ENCODE measurements at regions not wholly inside any gene's neighbourhood (a gene's known extent, or its start where the extent isn't known, plus 50 kb on each side); places are given as distances from the start of the nearest gene placed in this dataset.
"Not testable (repeated sequence)": the region's sequence is repeated elsewhere in the genome, so short reads cannot be mapped to it uniquely, and the experiment has no call there.

DNA sequence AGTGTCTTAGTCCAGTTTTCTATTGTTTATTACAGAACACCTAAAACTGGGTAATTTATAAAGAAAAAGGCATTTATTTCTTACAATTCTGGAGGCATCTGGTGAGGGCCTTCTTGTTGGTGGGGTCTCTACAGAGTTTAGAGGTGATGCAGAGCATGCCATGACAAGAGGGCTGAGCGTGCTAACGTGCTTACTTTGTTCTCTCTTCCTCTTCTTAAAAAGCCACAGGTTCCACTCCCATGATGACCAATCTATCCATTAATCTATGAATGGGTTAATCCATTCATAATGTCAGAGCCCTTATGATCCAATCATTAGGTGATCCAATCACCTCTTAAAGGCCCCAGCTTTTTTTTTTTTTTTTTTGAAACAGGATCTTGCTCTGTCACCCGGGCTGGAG, 291.5 kb upstream of the GALNTL6 start:
- DNase-seq: no peak

DNA sequence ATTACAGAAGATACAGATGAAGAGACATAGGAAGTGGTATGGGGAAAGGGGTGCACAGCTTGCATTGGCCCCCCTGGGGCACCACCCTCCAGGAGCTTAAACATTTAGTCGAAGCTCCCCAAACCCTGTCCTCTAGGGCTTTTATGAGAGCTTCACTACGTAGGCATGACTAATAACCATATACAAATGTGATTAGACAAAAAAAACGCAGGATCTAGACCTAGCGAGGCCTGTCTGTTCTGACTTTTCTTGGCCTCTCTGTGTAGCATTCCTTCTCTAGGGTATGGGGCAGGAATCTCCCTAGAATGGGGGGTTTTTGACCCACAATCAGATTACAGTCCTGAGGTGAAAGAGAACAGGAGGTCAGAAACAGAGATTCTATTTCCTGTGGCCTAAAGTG, 293.7 kb upstream of the GALNTL6 start:
- no peak for DNase-seq

DNA sequence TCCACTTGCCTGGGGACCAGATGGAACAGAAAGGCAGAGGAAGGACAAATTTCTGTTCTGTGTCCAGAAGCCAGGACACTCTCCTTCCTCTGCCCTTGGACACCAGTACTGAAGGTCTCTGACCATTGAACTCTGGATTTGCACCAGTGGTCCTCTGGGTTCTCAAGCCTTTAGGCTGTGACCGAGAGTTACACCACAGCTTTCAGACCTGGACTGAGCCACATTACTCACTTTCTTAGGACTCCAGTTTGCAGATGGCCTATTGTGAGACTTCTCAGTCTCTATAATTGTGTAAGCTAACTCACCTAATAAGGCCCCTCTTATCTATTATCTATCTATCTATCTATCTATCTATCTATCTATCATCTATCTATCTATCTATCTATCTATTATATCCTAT, 295.3 kb upstream of the GALNTL6 start:
- no peak for DNase-seq

DNA sequence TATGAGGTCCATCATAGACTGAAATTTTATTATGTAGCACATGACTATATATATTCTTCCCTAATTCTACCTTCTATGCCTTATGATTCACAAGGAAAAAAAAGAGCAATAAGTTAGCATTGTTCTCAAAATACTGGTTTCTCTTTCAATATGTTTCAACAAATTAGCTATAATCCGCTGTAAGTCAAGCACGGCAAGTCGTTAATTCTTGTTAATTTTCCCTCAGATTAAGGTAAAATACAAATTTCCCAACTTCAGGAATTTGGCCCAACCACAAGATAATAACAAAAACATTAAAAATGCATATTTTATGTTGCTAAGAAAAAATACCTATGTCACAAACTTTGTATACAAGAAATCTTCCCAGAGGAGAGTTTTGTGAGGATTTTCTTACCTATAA, 296.5 kb upstream of the GALNTL6 start:
- no peak for DNase-seq

DNA sequence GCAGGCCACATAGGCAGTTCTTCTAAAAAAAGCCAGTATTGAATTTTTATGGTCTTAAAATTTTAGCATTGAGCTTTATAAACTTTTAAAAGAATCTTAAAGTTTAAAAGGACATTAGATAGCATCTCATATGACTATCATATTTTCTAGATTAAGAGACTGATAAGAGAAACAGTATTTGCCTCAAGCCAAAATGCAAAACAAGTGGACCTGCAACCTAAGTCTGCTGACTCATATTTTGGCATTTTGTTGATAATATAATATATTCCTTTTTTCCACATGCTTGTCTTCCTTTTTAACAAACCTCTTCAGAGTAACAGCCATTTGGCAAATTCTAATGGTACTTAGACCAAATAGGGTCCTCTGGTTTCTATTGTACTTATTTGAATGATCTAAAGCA, 328.5 kb upstream of the GALNTL6 start:
- no peak for DNase-seq

DNA sequence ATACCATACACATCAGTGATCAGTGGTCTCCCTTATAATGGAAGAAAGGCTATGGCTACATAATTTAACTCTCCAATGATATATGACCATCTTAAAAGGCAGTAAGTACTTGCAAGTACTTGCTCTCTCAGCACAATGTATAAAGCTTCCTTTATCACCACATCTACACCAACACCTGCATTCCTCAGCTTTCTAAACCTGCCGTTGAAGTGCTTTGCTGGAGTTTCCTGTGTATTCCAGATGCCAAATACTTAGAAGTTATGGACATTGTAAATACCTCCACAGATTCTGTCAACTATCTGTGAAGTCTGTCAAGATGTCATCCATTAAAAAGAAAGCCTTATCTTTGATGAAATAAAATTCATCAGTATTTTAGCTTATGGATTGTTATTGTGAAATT, 335.0 kb upstream of the GALNTL6 start:
- DNase-seq: no peak

DNA sequence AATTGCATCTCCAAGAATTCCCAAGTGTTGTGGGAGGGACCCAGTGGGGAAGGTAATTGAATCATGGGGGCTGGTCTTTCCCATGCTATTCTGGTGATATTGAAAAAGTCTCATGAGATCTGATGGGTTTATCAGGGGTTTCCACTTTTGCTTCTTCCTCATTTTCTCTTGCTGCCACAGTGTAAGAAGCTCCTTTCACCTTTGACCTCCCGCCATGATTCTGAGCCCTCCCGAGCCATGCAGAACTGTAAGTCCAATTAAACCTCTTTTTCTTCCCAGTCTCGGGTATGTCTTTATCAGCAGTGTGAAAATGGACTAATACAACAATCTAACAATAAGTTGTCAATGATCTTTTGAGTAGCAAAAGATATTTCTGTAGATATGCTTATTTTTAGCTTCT, 338.1 kb upstream of the GALNTL6 start:
- DNase-seq: not testable (repeated sequence)

DNA sequence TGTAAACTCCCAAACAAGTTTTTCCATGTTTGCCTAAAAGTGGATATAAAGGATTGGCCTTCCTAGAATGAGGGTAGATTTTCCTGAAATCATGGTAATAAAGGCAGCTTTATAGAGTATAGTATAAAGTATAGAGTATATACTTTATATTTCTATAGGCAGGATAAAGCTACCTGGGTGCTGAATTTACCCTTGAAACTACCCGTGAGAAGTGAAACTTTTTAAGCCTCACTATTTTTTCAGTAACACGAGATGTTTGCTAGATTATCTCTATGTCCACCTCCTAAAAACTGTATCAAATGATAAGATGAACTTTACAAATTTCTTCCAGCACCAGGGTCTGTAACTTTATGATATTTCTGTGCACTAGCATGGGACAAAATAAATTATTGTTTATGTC, 340.0 kb upstream of the GALNTL6 start:
- no peak for DNase-seq

DNA sequence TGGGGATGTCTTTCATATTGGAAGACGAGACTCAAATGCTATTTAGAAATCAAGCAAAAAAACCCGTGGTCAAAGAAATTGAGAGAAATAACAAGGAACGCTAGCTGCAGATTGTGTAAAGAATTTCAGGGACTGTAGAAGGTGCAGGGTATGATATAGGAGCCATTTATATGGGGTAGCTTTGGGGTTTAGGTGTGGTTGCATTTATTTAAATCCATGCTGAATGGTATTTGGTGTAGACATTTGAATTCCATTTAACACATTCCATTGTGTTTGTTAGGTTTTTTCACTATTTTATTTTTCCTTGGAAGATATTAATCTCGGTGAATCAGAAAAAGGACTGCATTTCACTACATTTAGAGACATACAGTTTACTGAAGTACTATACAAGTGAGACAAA, 341.0 kb upstream of the GALNTL6 start:
- DNase-seq: no peak

DNA sequence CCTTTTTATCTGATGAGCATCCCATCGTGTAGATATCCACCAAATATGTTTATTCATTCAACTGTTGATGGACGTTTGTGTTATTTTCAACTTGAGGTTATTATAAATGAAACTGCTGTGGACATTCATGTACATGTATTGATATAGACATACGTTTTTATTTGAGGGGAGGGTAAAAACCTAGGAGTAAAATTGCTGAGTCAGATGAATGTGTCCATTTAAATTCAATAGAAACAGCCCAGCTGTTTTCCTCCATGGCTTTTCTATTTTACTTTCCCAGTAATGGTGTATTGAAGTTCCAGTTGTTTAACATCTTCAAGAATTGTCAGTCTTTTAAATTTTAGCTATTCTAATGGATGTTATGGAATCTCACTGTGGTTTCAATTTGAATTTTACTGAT, 348.7 kb upstream of the GALNTL6 start:
- no peak for DNase-seq

DNA sequence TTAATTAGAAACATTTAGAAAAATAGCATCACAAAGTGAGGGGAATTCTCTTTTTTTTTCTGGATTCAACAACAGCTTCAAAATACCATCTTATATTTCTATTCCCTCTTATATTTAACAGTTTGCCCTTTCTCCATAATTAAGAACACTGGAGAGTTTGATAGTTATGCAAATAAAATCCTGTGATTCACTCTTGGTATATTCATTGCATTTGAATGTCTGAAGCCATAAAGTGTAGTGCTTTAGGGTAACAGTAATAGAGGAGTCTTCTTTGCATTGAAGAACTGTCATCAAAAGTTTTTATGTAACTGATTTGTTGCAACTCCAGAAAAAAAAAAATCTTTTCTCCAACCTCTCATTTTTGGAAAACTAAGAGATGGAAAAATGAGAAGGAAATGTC, 352.0 kb upstream of the GALNTL6 start:
- DNase-seq: no peak

DNA sequence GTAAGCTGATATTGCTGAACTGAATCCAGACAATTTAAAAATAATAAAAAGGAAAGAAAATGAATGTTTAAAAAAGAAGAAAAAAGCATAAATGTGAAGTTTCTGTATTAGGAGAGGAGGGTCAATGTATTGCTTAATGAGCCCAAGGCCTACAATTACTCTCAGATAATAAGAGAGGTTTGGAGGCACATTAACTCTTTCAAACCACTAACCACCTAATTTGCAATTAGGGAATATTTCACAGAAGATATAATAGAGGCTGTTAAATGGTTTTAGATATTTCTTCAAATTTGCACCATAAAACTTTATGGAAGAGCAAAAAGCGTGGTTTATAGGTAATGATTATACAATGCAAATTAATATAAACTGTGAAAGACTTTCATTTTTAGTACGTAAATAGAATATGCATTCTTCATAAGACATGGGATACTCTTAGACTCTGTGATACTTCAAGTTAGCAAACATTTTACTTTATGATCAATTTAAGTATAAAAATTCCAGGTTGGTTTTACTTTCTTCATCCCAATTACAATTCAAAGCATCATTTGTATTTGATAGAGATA, 364.2 kb upstream of the GALNTL6 start:
- no peak for DNase-seq

DNA sequence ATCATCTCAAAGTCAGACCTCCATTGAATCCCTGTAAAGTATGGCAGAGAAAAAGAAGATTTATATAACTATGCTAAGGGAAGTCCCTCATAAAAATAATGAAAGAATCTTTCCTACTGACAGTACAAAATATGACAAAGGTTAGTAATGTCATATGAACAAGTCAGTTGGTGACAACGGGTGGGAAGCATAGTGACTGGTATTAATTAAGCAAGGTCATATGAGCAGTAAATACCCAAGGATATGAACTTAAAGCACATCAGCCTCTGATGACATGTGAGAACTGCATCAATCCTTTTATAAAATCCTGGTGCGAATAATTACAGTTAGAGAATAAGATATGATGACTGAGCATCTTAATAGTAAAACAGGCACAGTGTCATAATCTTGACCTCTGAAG, 364.8 kb upstream of the GALNTL6 start:
- DNase-seq: no peak

DNA sequence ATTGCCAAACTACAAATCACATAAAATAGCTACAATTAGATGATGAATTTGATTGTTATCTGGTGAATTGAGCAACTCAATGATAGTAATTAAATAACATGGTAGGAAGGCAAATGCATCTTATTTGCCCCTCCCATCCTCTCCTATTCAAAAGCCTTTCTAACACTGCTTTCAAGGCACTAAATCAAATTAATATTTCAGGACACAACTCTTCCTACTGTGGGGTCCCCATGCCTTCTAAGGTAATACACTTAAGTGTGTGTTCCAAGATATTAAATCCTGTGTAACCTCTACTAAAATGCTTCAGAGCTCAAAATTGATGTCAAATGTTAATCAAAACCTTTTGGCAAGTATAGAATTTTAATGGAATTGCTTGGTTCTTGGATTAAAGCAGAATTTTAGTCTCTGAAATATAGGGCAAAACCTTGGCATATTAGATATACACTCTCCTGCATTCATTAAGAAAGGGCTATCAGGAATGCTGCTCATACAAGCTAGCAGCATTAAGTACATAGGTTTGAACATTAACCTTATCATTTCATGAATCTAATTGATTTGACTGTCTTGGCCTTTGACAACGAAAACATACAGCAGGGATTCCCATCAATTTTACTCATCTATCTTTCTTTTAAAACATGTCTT, 371.8 kb upstream of the GALNTL6 start:
- DNase-seq: no peak

DNA sequence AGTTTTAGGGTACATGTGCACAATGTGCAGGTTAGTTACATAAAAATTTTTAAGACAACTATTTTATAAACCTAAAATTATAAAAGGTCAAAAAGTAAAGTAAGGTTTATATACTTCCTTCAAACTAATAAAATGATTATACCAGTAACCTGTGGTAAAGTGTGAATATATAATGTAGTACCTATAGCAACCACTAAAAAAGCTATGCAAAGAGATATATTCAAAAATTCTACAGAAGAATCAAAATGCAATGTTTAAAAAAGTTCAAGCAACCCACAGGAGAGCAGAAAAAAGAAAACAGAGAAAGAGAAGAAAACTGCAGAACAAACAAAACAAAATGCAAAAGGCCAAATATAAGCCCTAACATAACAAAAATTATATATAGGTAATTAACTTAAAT, 379.5 kb upstream of the GALNTL6 start:
- DNase-seq: no peak

DNA sequence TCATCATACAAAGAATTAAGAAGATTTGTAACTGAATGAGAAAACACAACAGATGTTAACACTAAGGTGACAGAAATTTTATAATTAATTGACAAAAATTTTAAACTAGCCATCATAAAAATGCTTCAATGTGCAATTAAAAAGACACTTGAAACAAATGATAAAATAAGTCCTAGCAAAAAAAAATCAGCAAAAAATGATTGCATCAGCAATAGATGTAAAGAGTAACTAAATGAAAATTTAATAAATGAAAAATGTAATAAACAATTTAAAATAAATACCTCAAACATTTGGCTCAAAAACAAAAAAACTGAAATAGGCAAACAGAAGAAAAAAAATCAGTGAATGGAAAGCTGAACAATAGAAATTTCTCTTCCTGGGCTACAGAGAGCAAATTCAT, 380.7 kb upstream of the GALNTL6 start:
- no peak for DNase-seq

DNA sequence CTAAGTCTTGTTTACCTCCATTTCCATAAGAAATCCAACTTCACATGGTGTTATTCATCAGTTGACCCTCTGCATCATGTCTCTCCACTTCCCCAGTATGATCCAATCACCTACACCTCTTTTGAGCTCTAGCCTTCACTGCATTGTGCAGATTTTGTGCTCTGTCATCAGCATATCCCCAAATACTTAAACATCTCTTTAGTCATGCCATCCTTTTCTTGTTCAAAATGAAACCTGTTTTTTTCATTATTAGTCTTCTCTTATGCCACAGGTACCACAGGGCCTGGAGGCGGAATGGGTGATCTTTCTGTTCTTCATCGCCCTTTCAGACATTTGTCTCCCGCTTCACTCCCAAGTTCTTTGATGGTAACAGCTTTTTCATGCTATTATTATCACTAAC, 382.7 kb upstream of the GALNTL6 start:
- DNase-seq: no peak

DNA sequence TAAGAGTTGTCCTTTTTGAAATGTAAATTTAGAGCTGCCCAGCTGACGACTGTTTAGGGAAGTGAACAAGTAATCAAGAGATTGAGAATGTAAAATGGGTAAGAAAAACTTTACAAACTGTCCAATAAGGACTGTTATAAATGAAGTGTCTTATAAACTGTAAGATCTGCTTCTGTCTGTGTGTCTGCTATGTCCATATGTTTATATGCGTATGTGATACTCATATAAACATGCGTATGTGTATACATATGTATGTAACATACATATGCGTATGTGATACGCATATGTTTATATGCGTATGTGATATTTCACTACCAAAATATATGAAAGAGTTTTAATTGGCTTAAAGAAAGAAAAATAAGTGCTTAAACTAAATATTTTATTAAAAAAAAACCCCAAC, 416.0 kb upstream of the GALNTL6 start:
- DNase-seq: no peak

DNA sequence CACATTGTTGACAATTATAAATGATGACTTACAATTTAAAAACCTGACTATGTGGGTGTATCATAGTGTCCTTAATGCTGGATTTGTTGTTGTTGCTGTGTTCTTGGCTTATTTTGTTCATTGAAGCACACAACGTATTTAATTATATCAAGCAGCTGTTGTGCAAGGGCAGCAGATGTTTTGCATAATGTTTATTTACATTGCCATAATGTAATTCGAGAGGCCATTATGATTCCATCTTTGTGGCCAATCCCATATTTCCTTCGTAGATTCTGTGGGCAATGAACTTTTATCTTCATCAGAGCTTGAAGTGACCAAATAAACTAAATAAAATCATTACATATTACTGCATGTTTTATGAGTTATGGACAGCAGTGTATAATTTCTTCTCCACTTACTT, 422.6 kb upstream of the GALNTL6 start:
- no peak for DNase-seq

DNA sequence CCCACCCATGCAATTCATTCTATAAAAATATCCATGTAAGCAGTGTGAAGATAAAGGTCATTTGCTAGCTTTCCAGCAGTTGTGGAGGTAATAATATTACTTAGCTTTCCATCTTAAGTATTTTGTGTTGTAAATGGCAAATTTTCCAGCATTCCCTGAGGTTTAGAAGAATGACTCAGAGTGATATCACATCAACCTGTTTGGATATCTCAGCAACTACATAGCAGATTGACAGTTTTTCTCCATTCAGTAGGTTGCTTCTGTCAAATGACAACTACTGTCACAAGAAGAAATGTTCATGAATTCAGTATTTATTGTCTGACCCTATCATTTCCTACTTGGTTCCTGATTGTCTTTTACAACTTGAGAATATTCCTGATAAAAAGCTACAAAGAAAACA, 434.9 kb upstream of the GALNTL6 start:
- no peak for DNase-seq

DNA sequence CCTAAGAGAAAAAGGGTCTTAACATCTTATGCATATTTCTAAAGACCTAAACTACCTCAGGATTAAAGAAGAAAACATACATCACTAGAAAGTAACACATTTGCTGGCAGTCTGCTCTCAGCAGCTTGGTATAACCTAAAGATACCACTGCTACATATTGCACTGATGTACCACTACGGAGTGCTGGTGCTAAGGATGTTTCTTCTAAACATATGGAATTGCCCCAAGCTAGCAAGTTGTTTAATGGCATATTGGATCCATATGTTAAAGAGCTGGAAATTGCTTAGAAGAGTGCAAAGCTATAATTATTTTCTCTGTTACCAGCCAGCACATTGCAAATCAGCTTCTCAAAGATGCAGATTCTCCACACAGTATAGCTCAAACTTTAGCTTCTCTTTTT, 436.5 kb upstream of the GALNTL6 start:
- DNase-seq: no peak

DNA sequence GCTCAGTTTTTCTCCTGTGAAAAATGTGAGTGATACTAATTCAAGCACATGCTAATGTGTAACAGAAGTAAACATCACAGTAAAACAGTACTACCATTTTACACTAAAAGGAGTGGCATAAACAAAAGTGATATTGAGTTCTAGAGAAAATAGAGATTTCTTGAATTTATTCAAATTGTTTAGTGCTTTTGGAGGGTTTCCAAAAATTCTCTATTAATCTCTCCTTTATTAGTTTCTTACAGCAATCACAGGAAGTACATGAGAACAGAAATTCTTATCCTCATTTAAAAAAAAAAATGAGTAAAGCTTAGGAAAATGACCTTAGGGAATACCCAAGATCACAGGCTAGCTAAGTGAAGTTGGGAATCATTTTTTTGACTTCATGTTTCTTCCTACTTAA, 459.7 kb upstream of the GALNTL6 start:
- no peak for DNase-seq

DNA sequence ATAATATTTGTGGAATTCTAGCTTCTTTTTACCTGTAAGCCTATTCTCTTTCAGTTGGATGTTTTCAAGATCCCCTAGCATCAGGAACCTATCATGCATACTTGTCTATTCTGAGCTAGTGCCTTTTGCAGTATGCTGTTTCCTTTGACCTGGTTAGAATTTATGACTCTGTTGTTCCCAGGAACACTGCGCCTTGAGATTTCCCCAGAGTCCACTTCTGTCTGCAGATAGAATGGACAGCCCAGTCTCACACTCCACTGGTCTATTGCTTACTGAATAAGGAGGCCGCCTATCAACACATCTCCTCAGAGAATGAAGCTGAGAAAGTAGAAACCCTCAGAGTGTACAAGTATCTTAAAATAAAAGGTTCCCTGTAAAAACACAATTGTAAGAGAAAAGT, 465.1 kb upstream of the GALNTL6 start:
- no peak for DNase-seq

DNA sequence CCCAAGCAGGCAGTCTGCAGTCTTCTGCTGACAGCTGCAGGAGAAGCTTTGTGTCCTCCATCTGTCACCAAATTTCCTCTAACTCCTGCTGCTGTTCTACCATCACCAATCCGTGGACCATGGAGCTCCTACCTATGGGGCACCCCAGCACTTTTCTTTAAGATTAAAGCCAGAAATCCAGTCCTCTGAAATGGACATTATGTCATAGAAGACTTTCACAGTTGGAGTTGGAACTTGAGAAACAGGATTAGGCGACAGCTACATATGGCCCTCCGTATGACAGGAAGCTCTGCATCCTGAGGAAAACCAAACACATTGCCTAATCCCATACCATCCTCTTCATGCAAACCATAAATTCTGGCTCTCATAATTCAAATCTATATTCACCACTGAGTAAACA, 470.6 kb upstream of the GALNTL6 start:
- DNase-seq: peak; percentile 25 to 27

DNA sequence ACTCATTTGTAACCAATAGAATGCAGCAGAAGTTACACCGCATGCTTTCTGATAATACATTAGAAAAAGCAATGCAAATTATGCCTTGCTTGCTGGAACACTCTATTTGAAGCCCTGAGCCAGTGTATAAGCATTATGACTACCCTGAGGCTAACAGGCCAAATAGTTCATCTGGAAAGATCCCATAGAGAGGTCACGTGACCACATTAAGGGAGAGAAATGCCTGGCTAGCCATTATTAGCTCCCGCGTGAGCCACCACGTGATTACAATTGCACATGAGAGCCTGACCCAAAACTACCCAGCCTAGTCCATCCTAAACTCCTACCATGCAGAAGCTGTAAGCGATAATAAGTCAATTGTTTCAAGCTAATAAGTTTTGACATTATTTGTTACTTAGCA, 472.9 kb upstream of the GALNTL6 start:
- DNase-seq: no peak

DNA sequence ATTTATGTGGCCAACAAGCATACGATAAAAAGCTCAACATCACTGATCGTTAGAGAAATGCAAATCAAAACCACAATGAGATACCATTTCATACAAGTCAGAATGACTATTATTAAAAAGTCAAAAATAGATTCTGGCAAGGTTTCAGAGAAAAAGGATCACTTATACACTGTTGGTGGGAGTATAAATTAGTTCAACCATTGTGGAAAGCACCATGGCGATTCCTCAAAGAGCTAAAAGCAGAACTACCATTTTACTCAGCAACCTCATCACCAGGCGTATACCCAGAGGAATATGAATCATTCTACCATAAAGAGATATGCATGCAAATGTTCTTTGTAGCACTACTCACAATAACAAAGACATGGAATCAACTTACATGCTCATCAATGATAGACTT, 478.7 kb upstream of the GALNTL6 start:
- DNase-seq: no peak

Measured in AML-193 (cell line).